ENCODE measurements at regions not wholly inside any gene's neighbourhood (a gene's known extent, or its start where the extent isn't known, plus 50 kb on each side); places are given as distances from the start of the nearest gene placed in this dataset.

GRCh38 chr2:188916736-188917135 lies 57.4 kb upstream of the COL3A1 start:
- no peak for TF ChIP-seq CTCF (conservative IDR thresholded peaks at IDR 0.05; ENCODE audit: low read depth in 2 of 2)
- TF ChIP-seq POLR2AphosphoS5 (IDR thresholded peaks at IDR 0.05; ENCODE audit: low read depth), result no peak
- no peak for TF ChIP-seq EZH2 (IDR thresholded peaks at IDR 0.05; ENCODE audit: low read depth, unreplicated experiment)
- no peak for TF ChIP-seq EZH2phosphoT487 (IDR thresholded peaks at IDR 0.05; ENCODE audit: unreplicated experiment)
- TF ChIP-seq STAT1 (IDR thresholded peaks at IDR 0.05; ENCODE audit: unreplicated experiment), result no peak
- no peak for TF ChIP-seq CREB1 (CRISPR knock-in tag; IDR thresholded peaks at IDR 0.05; ENCODE audit: low read depth)
- no peak for TF ChIP-seq REST (IDR thresholded peaks at IDR 0.05; ENCODE audit: unreplicated experiment)
- TF ChIP-seq ZNF114 (CRISPR knock-in tag; IDR thresholded peaks at IDR 0.05), result no peak
- no peak for TF ChIP-seq ZNF331 (CRISPR knock-in tag; IDR thresholded peaks at IDR 0.05; ENCODE audit: low read depth)
- no peak for TF ChIP-seq JUNB (IDR thresholded peaks at IDR 0.05; ENCODE audit: unreplicated experiment)
